Epithelial cell of esophagus (primary cell): ENCODE measurements at regions not wholly inside any gene's neighbourhood (a gene's known extent, or its start where the extent isn't known, plus 50 kb on each side); places are given as distances from the start of the nearest gene placed in this dataset.

Source experiments
- DNase-seq: peaks from one replicate; pipeline ENCODE4 v3.0.0; 2010; ENCODE audit warnings: low read depth
- H3K4me3 ChIP-seq: 2 replicates; pipeline ENCODE4 v1.5.1; 2011; ENCODE audit warnings: mild to moderate bottlenecking, low read length, control low read depth
- CTCF ChIP-seq: IDR thresholded peaks from 2 replicates; pipeline ENCODE4 v1.5.1; 2011; ENCODE audit warnings: low read depth, mild to moderate bottlenecking, low read length, control low read depth, inconsistent platforms; ENCODE audit not compliant: insufficient read depth; ENCODE audit errors: missing control alignments

DNA sequence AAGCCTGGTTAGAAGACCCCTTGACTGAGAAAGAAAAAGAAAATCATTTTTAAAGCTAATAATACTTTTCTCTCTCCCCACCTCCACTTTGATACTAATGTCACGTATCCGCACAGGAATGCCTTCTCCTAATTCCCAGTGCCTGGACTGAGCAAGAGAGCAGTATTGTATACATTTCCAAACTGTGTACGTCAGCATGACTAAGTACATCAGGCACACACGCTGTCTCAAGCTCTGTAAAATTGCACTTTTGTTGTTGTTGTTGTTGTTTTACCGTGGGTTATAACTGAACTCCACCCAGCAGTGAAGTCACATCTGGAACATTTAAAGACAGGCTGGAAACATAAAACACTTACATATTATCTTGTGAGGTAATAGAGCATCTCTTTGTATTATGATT lies 407.6 kb downstream of the DNAH5 start:
- H3K4me3 ChIP-seq, result no peak overlapping the region
- DNase-seq, result peak; percentile 42
- no peak for TF ChIP-seq CTCF

DNA sequence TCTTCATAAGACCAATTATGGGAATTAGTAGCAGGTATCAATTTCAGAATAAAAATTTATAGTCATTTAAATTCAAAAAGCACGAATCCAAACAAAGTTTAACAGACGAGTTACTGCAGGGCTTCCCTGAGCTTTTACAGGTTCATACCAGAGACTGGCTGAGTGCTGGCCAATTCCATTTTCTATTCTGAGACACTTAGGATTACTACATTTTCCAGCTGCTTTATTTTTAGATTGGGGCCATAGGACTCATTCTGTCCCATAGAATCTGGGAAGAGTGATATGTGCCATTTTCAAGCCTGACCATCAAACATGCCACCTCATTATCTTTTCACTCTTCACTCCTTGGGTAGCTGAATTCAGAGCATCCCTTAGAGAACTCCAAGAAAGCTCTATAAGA lies 410.7 kb downstream of the DNAH5 start:
- no peak for TF ChIP-seq CTCF
- DNase-seq, result no peak

DNA sequence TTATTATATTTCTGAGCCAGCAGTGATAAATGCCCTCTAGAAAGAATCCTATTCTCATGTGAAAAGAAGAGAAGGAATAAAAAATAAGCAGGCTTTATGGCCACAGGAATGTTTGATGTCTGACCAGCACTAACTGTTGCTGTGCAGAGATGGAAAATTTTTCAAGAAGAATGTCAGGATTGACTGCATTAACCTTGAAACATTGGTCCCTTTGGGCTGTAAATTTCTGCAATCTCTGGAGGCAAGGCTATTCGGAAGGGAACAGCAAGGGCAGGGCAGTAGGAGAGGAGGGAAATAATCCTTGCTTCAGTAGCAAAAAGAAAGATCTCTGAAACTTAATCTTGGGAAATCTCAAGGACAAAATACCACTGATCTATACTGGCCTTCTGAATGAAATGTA lies 415.2 kb downstream of the DNAH5 start:
- no peak for DNase-seq
- TF ChIP-seq CTCF, result no peak

More for the DNA sequence above, 410.7 kb downstream of the DNAH5 start:
- no peak overlapping the region for H3K4me3 ChIP-seq

DNA sequence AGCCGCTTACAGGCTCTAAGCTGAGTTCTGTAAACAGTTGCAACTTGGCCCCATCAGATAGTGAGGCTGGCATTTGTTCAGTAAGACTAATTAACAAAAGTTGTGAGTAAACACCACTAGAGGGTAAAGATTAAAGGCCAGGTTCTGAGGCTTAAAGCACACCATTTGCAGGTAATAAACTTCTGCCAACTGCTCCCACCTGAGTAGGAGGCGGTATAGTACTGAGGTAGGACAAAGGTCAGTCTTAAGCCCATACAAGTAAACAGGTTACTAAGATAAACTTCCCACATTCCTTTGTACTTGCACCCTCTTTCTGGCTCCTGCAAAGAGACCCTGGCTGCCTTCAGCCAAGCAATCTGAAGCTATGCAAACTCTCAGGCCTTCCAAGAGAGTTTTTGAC lies 419.6 kb downstream of the DNAH5 start:
- no peak overlapping the region for H3K4me3 ChIP-seq
- no peak for TF ChIP-seq CTCF
- DNase-seq, result no peak

More for the DNA sequence above, 415.2 kb downstream of the DNAH5 start:
- no peak overlapping the region for H3K4me3 ChIP-seq

DNA sequence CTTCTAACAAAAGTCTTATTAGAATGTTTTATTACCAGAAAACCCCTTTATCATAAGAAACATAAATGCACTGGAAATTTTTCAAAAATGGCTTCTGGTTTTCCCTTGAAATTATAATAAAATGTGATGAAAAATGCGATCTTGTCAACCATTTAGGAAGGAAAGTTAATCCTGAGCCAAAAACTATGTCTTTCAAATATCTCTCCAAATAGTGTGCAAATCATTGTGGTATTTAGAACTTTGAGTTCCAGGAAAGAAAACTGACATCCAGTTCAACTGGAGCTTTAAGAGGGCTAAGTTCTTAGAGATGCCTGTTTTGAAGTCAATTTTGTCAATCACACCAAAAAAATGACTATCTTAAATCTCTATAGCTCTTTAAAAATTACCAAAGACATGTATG lies 425.4 kb downstream of the DNAH5 start:
- no peak overlapping the region for H3K4me3 ChIP-seq
- DNase-seq, result no peak
- no peak for TF ChIP-seq CTCF

- DNase-seq, result peak; percentile 25
- TF ChIP-seq CTCF, result no peak
- H3K4me3 ChIP-seq, result no peak overlapping the region
Observed at GRCh38 chr5:13516195-13516594, 428.3 kb downstream of the DNAH5 start.

- peak; percentile 30 for DNase-seq
- H3K4me3 ChIP-seq, result no peak overlapping the region
Observed at GRCh38 chr5:13511442-13511841, 433.0 kb downstream of the DNAH5 start.

More at GRCh38 chr5:13511442-13511841, 433.0 kb downstream of the DNAH5 start:
- TF ChIP-seq CTCF, result peak; percentile 13
